GM13977 (cell line): ENCODE measurements at regions not wholly inside any gene's neighbourhood (a gene's known extent, or its start where the extent isn't known, plus 50 kb on each side); places are given as distances from the start of the nearest gene placed in this dataset.

ENCODE experiments used
- DNase-seq: peaks from one replicate; pipeline ENCODE4 v3.0.0; 2012; ENCODE audit warnings: low spot score
- CTCF ChIP-seq: IDR thresholded peaks from 2 replicates; pipeline ENCODE4 v1.5.1; 2012; ENCODE audit warnings: mild to moderate bottlenecking, control low read depth; ENCODE audit not compliant: insufficient read depth; ENCODE audit errors: extremely low read depth, missing control alignments
- in situ Hi-C: fragments of 300-500 bp; cut with MboI; formaldehyde crosslinking; loops from one replicate; pipeline ENCODE4 v1.12.0; 2022; ENCODE audit warnings: low sequenced_read_pairs, low pct_unique_long_range_greater_than_20kb, mixed read lengths, inconsistent platforms; ENCODE audit not compliant: unreplicated experiment

DNA sequence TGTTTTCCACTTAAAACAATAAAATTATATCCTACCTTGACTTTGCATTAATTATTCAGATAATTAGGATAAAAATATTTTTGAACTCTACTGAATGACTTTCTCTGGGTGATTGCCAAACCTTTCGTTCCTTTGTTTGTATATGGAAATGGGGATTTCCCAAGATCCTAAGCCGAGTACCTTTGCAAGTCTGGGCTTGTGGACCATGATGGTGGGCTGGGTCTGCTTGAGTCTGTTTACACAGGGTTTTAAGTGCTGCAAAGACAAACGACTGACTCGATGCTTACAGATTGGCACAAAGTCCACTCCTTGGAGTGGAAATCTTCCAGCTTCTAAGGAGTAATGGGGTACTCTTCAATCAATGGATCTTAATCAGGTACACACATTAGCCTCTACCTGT is 659.5 kb downstream of the TSN start:
- in situ Hi-C loops = no loop called here
- no peak for TF ChIP-seq CTCF
- no peak for DNase-seq

DNA sequence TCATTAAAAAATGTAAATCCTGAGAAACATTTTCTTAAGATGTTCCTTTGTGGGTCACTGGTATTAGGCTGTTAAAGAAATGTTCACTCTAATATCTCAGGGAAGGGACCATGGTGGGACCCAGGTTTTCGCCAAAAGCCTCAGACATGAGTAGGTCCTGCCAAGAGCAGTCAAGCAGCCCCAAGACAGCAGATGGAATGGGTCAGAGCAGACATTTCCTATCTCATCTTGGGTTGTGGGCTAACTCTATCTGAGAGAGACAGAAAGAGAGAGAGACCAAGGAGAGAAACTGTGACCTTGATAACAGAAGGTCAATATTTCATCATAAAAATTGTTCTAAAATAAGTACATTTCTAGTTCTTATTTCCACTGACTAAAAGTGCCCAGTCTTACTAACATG is 661.7 kb downstream of the TSN start:
- DNase-seq = no peak
- in situ Hi-C loops = no loop called here

GRCh38 chr2:122421775-122422174 is 666.3 kb downstream of the TSN start:
- no peak for DNase-seq
- in situ Hi-C loops = no loop called here
- TF ChIP-seq CTCF = no peak

More for the DNA sequence above, 661.7 kb downstream of the TSN start:
- TF ChIP-seq CTCF = no peak

- TF ChIP-seq CTCF = no peak
- DNase-seq = no peak
- in situ Hi-C loops = no loop called here
Observed at GRCh38 chr2:122422384-122422991, 667.0 kb downstream of the TSN start.

DNA sequence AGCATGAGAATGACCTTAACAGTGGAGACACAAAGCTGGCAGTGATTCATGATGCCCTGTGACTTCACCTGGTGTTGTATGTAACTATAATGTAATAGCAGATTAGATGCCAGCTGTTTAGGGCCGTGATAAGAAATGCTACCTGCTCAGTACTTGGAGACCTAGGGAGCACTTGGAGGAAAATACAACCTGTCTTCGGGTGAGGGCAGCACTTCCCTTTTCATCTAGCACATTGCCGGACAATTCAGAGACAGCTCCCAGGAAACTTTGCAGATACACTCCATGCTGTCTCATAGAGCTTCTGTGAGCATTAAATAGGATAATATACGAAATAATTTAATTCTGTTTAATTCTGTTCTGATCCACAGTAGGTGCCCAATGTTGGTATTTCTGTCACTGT is 668.5 kb downstream of the TSN start:
- TF ChIP-seq CTCF = no peak
- in situ Hi-C loops = no loop called here
- no peak for DNase-seq

GRCh38 chr2:122433123-122433754 is 677.8 kb downstream of the TSN start:
- no peak for DNase-seq
- in situ Hi-C loops = no loop called here

More at GRCh38 chr2:122433123-122433754, 677.8 kb downstream of the TSN start:
- TF ChIP-seq CTCF = no peak
